Heart right ventricle (tissue), 16 donors: ENCODE measurements at regions not wholly inside any gene's neighbourhood (a gene's known extent, or its start where the extent isn't known, plus 50 kb on each side); places are given as distances from the start of the nearest gene placed in this dataset.
"Not testable (repeated sequence)": the region's sequence is repeated elsewhere in the genome, so short reads cannot be mapped to it uniquely, and the experiment has no call there.

Source experiments
- ATAC-seq, 8 donors: fragments of 200-7000 bp; cut with Tn5 transposase; one replicate each; pipeline ENCODE4 v1.9.1; 2020; ENCODE audit warnings: mild to moderate bottlenecking in 8 of 8, moderate library complexity in 8 of 8, moderate number of reproducible peaks in 1 of 8
- DNase-seq, 2 donors: peaks; one replicate each; pipeline ENCODE4 v3.0.0-alpha.2; 2020
- H3K27ac ChIP-seq, 10 donors: fragments of 200-600 bp; sonication (generic) in 2 of 10; one replicate each; pipeline versions ENCODE4 v1.5.0 to v1.8.0; 2020 to 2022; ENCODE audit warnings: mild to moderate bottlenecking in 3 of 10
- H3K27me3 ChIP-seq, 7 donors: fragments of 200-600 bp; one replicate each; pipeline ENCODE4 v1.8.0; 2021 to 2022; ENCODE audit warnings: mild to moderate bottlenecking in 2 of 7
- H3K36me3 ChIP-seq, 9 donors: fragments of 200-600 bp; sonication (generic) in 1 of 9; one replicate each; pipeline versions ENCODE4 v1.5.0 to v1.8.0; 2020 to 2022; ENCODE audit warnings: mild to moderate bottlenecking in 2 of 9
- H3K4me1 ChIP-seq, 9 donors: fragments of 200-600 bp; sonication (generic) in 1 of 9; one replicate each; pipeline versions ENCODE4 v1.5.0 to v1.8.0; 2020 to 2022; ENCODE audit warnings: mild to moderate bottlenecking in 4 of 9
- H3K4me3 ChIP-seq, 10 donors: fragments of 200-600 bp; sonication (generic) in 2 of 10; one replicate each; pipeline versions ENCODE4 v1.5.0 to v1.8.0; 2020 to 2022; ENCODE audit warnings: mild to moderate bottlenecking in 7 of 10, moderate library complexity in 2 of 10
- H3K9me3 ChIP-seq, 11 donors: fragments of 200-600 bp in 10 of 11; sonication (generic) in 2 of 11; one replicate each; pipeline versions ENCODE4 v1.5.0 to v1.8.0; 2013 to 2022; ENCODE audit warnings: mild to moderate bottlenecking in 2 of 11, control low read depth in 1 of 11, moderate library complexity in 1 of 11
- CTCF ChIP-seq, 9 donors: fragments of 200-600 bp; sonication (generic) in 2 of 9; IDR thresholded peaks; one replicate each; pipeline versions ENCODE4 v1.5.0 to v1.8.0; 2021 to 2022; ENCODE audit warnings: antibody characterized with exemption in 9 of 9, mild to moderate bottlenecking in 5 of 9, moderate library complexity in 1 of 9
- WGBS, 2 donors: extraction: QIAGEN DNeasy Blood & Tissue Kit; methylation state at CpG; one replicate each; pipeline ENCODE4 v1.1.7; 2013; ENCODE audit warnings: inconsistent platforms in 1 of 2; 5-methylcytosine and 5-hydroxymethylcytosine counted together
- intact Hi-C, 10 donors: fragments of 100-400 bp; cut with DNase I; formaldehyde crosslinking; loops; one replicate each; pipeline versions ENCODE4 v1.11.1 to v1.14.2; 2022
- donor health status: Arrhythmogenic right ventricular cardiomyopathy.
- donor health status: ischemic (EF 13 %, LVEDD 7.1; RV severe dilation, severe dysfunction).
- donor health status: healthy with polysubstance abuse.
- donor health status: DM: no; HTN: yes; CAD: no.
- donor health status: DM: no; HTN: no; CAD: no.
- donor health status: ischemic (EF 25% LVEDD 6.9; RV normal size, moderate dysfunction).
- donor health status: ischemic (EF 25% LVEDD 5.7; RV mildly dilated, moderate dysfunction).
- donor health status: healthy.
- donor health status: DM: yes; HTN: yes; CAD: no.
- donor health status: Ischemic cardiomyopathy.
- donor health status: ischemic (EF 35%, LVEDD 5.7; RV mildly dilated, moderate dysfunction).
- donor health status: nonischemic (EF 11% LVEDD 7.7; RV severe dilation, severe dysfunction).
- donor health status: DM: yes; HTN: yes; CAD: no.
- donor health status: PGD.
- donor health status: ischemic (EF 29% LVEDD 5.4; RV normal size, mild dysfunction).
- donor health status: nonischemic (EF 23%, LVEDD 6.1; RV moderate dilation, normal function).

DNA sequence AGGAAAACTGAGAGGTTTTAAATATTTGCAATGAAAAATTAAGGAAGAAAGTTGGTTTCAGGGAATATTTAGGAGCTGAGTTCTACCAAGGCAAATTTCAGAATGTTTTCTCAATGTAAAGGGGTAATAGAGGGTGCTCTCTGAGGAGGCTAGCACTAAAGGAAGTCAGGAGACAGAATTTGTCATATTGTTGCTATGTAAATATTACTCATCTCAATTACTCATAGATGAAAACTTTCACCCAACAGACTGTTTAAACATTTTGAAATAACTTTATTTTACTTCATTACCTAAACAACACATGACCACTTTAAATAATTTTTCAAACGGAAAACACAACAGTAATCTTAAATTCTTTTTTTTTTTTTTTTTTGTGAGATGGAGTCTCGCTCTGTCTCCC lies 274.8 kb upstream of the NRG3 start:
- H3K4me1 ChIP-seq, result no peaks in the 10 kb centered on the region
- intact Hi-C loops, result no loop called here
- H3K36me3 ChIP-seq, result no peaks in the 10 kb centered on the region
- peaks cover 0 to 16% (median 0%) of the 10 kb centered on the region in 11 donors for H3K9me3 ChIP-seq
- H3K27ac ChIP-seq, result no peak overlapping the region
- WGBS, 2 donors, result 80 to 89% methylated on average over 2 of the region's 2 CpGs
- DNase-seq, result no peak
- no peak overlapping the region for H3K4me3 ChIP-seq
- no peak for ATAC-seq
- no peaks in the 10 kb centered on the region for H3K27me3 ChIP-seq
- no peak for TF ChIP-seq CTCF (IDR thresholded peaks at IDR 0.05)

DNA sequence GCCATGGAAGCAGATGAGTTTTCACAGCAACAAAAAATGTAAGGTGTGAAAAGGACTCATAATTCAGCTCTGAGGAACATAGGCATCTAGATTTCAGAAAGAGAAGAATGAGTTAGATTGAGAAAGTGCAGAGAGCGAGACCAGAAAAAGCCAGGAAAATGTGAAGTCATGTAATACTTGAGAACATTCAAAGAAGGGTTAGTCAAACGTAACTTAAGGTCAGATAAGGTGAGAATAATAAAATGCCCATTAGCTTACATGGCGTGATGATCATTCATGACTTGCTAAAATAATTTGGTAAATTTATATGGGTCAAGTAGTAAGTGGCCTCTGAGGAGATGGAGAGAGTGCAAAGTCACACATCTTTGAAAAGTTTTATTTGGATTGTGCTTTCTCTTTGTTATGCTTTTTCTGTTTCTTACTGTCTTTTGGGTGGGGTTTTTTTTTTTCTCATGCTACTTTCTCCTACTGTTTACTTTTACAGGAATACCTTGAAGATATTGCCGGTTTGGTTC lies 271.8 kb upstream of the NRG3 start:
- no peaks in the 10 kb centered on the region for H3K4me1 ChIP-seq
- WGBS, 2 donors, result 74 to 79% methylated on average over 4 of the region's 4 CpGs
- no peaks in the 10 kb centered on the region for H3K36me3 ChIP-seq
- no peaks in the 10 kb centered on the region for H3K27me3 ChIP-seq
- peaks cover 0 to 11% (median 0%) of the 10 kb centered on the region in 11 donors for H3K9me3 ChIP-seq
- DNase-seq (no peak), ATAC-seq (no peak)
- H3K27ac ChIP-seq, result no peak overlapping the region
- intact Hi-C loops, result no loop called here
- TF ChIP-seq CTCF (IDR thresholded peaks at IDR 0.05), result no peak
- no peak overlapping the region for H3K4me3 ChIP-seq

GRCh38 chr10:81644485-81644884 lies 230.5 kb upstream of the NRG3 start:
- H3K9me3 ChIP-seq, result peaks cover 0 to 50% (median 0%) of the 10 kb centered on the region in 11 donors
- H3K36me3 ChIP-seq, intact Hi-C loops, H3K4me1 ChIP-seq, DNase-seq, H3K4me3 ChIP-seq, H3K27me3 ChIP-seq, H3K27ac ChIP-seq, ATAC-seq: not testable (repeated sequence)
- 82 to 83% methylated on average over 7 of the region's 7 CpGs for WGBS, 2 donors

DNA sequence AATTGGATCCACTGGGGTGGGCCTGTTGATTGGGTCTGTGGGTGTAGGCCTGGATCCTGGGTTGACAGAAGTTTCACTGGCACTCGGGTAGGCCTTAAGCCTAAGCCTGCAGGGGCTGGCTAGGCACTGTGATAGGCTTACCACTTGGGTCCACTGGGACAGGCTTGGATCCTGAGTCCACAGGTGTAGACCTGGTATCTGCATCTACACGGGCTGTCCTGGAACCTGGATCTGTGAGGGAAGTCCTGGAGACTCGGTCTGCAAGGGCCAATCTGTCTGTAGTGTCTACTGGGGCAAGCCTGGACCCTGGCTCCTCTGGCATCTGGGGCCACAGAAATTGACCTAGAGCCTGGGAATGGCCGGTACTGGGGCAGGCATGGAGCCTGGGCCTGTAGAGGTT lies 219.0 kb upstream of the NRG3 start:
- TF ChIP-seq CTCF (IDR thresholded peaks at IDR 0.05), result no peak
- ATAC-seq (no peak), DNase-seq (no peak)
- intact Hi-C loops, result no loop called here
- H3K27ac ChIP-seq, result no peak overlapping the region
- WGBS, 2 donors, result 65 to 69% methylated on average over 4 of the region's 4 CpGs
- H3K4me1 ChIP-seq, result no peaks in the 10 kb centered on the region
- no peaks in the 10 kb centered on the region for H3K36me3 ChIP-seq
- H3K4me3 ChIP-seq, result no peak overlapping the region
- H3K27me3 ChIP-seq, result no peaks in the 10 kb centered on the region
- H3K9me3 ChIP-seq, result peaks cover 0 to 54% (median 8%) of the 10 kb centered on the region in 11 donors

GRCh38 chr10:81662837-81663236 lies 212.2 kb upstream of the NRG3 start:
- H3K9me3 ChIP-seq, result peaks cover 0 to 6% (median 0%) of the 10 kb centered on the region in 11 donors
- intact Hi-C loops, result no loop called here
- DNase-seq, result no peak
- H3K36me3 ChIP-seq, result no peaks in the 10 kb centered on the region
- no peak for ATAC-seq
- H3K27ac ChIP-seq, result no peak overlapping the region
- no peak for TF ChIP-seq CTCF (IDR thresholded peaks at IDR 0.05)
- WGBS, 2 donors, result 78 to 84% methylated on average over 2 of the region's 2 CpGs
- no peaks in the 10 kb centered on the region for H3K27me3 ChIP-seq
- no peaks in the 10 kb centered on the region for H3K4me1 ChIP-seq
- no peak overlapping the region for H3K4me3 ChIP-seq

DNA sequence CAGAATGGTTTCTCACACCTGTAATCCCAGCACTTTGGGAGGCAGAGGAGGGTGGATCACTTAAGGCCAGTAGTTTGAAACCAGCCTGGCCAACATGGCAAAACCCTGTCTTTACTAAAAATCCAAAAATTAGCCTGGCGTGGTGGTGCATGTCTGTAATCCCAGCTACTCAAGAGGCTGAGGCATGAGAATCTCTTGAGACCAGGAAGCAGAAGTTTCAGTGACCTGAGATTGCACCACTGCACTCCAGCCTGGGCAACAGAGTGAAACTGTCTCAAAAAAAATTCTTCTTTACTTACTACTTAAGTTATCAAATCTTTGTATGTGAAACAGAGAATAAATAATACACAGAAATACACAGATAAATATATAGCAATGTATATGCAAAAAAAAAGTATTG lies 210.2 kb upstream of the NRG3 start:
- H3K4me3 ChIP-seq, H3K27ac ChIP-seq, intact Hi-C loops, H3K4me1 ChIP-seq, DNase-seq, H3K36me3 ChIP-seq, H3K27me3 ChIP-seq, ATAC-seq: not testable (repeated sequence)
- WGBS, 2 donors, result 51 to 61% methylated on average over 1 of the region's 1 CpG
- peaks cover 0 to 21% (median 7%) of the 10 kb centered on the region in 11 donors for H3K9me3 ChIP-seq
